Limb (tissue), 2 donors: ENCODE measurements at regions not wholly inside any gene's neighbourhood (a gene's known extent, or its start where the extent isn't known, plus 50 kb on each side); places are given as distances from the start of the nearest gene placed in this dataset.
A peak's percentile ranks its signal among the peaks of the same experiment; 100 is the strongest.

Experiments
- DNase-seq, 2 donors: peaks; one replicate each; pipeline ENCODE4 v3.0.0-alpha.2; 2016; ENCODE audit errors: extremely low spot score in 2 of 2

DNA sequence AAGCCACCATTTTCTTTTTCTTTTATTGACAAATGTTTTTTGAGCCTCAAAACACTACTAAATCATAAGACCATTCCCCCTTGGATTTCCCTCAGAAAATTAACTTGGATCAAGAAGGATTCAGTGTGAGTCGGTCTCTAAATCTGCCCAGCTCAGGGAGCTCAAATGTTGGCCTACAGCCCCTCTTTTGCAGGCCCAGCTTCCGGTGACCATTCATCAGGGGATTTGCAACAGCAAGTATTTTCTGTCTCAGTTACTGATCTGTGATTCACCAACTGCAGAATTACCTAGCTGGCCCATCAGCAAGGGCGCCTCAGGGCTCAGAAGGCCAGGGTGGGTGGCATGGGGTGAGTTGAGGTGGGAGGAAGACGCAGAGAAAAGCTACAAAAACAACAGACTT lies 318.1 kb downstream of the CDC5L start:
- no peak for DNase-seq

- no peak for DNase-seq
Measured at GRCh38 chr6:44706011-44706410, 318.5 kb downstream of the CDC5L start.

GRCh38 chr6:44708208-44708607 lies 320.7 kb downstream of the CDC5L start:
- DNase-seq = no peak

DNA sequence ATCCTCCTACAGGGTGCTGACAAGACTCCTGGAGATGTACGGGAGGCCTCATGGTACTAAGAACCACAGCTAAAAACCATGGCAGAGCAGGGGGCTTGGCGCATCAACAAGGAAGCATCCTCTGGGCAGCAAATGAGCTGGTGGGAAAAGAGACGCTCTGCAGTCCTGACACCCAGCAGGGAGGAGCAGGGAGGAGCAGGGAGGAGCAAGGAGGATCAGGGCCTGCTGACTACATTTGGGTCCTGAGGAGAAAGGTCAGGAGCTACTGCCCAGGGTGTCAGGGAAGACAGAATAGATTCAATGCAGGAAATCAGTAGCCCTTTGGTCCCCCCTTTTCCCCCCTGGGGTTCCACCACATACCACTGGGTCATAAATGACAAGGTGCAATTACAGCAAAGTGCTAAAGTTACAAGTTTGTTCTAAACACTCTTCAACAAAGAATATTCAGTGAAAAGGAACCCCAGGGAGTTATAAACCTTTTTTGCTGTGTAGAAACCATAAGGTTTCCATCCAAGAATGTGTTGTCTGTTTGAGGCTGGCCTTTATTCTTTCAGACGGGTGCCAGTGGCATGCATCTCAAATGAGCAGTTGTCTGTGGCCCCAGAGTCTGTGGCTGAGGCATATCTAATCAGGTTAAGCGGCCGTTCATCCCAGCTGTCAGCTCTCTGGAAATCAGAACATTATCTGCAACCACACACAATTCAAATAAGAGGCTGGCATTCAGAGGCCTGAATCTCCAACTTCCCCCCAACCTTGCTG lies 325.0 kb downstream of the CDC5L start:
- DNase-seq = no peak

- peak in 1 of 2 donors; percentile 56 for DNase-seq
Measured at GRCh38 chr6:44715188-44715587, 327.7 kb downstream of the CDC5L start.

- DNase-seq = no peak
Measured at GRCh38 chr6:44715925-44716324, 328.4 kb downstream of the CDC5L start.

- no peak for DNase-seq
Measured at GRCh38 chr6:44717431-44717830, 329.9 kb downstream of the CDC5L start.

GRCh38 chr6:44721954-44722578 lies 334.6 kb downstream of the CDC5L start:
- DNase-seq = no peak

- DNase-seq = no peak
Measured at GRCh38 chr6:44722736-44723135, 335.2 kb downstream of the CDC5L start.

GRCh38 chr6:44723439-44724197 lies 336.1 kb downstream of the CDC5L start:
- no peak for DNase-seq

DNA sequence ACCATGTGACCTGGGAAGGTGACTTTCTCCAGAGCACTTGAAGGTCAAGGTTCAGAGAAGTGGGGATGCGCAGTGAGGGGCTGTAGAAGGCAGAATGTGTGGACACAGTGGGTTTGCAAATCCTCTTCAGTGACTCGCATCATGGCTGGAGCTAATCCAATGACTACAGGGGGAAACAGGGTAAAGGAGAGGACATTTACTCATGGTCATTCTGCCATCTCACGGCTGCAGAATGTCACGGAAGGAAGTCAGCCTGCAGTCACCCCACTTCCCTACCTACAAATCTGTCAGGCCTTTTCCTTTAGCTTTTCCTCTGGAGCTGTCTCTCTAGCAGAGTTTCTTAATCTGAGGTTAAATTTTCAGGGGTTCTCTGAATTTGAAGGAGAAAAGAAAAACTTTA lies 337.6 kb downstream of the CDC5L start:
- no peak for DNase-seq

GRCh38 chr6:44727651-44728630 lies 340.4 kb downstream of the CDC5L start:
- no peak for DNase-seq

DNA sequence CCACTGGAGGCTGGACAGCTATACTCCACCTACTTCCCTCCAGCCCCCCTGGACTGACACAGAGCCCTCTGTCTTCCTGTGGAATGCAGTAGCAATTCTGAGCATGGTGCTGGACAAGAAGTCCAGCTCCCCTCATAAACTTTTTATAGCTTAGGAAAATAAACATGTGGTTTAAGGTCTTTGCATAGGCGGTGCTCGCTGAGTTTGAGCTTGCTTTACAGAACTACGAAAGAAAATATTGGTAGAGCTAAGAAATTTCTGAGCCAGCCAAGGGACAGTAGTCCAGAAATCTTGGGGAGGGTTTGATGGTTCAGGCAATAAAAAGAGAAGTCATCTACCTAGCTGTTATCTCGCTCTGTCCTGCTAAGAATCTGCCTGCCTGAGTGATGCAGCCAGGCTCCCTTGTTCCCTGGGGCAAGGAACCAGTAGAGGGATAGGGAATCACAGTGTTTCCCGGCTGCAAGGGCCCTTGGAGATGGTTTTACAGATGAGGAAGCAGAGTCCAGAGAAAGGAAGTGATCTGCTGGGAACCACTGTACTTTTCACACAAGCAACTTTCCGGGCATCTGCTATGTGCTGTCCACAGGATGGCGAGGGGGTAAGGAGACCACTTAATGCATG lies 343.4 kb downstream of the CDC5L start:
- DNase-seq = no peak

GRCh38 chr6:44731485-44732095 lies 344.1 kb downstream of the CDC5L start:
- DNase-seq = no peak

DNA sequence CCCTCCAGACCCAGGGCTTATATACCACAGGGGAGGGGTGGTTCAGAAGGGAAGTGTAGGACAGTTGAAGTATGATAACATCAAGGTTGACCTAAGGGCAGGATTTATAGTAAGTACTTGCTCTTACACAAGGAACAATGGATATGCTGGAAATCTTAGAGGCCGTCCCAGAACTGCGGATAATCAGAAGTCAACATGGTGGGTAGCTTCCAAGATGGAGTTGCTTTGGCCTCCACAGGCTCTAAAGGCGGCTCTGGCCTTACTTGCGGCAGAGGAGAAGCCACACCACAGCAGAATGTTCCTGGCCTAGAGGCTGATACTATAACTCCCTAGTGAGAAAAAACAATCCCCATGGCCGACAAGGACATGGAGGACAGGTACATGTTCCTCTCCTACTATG lies 344.7 kb downstream of the CDC5L start:
- DNase-seq = no peak

- DNase-seq = no peak
Measured at GRCh38 chr6:44733126-44733525, 345.6 kb downstream of the CDC5L start.

GRCh38 chr6:44733868-44734267 lies 346.4 kb downstream of the CDC5L start:
- DNase-seq = peak in 1 of 2 donors; percentile 54

DNA sequence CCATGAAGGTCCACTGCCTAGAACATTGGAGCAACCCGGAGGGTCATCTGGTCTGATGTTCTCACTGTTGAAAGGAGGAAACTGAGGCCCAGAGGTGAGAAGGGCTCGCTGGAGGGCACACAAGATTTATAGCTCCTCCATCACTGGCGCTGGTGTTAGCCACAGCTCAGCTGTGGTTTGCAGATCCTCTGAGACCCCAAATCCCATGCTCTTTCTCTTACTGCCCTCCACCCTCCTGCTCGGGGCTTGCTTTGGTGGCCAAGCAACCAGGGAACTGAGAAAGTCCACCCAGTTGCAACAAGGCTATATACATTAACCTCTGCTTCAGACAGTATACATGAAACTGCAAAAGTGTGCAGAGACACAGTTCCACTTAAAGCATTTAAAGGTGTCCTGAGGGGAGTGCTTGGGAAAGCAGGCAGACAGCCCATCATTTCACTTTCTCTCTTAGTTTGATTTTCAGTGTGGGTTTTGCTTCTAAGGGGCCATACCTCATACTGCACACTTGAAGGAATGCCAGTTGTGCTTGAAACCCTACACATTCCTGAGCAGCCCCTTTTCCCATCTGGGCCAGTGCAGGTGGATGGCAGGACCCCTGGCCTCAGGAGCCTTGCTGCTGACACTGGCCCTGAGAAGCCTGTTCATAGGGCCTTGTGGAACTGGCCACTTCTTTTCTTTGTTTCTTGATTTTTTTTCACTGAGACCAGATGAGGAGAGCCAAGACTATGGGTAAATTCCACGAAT lies 347.6 kb downstream of the CDC5L start:
- no peak for DNase-seq

DNA sequence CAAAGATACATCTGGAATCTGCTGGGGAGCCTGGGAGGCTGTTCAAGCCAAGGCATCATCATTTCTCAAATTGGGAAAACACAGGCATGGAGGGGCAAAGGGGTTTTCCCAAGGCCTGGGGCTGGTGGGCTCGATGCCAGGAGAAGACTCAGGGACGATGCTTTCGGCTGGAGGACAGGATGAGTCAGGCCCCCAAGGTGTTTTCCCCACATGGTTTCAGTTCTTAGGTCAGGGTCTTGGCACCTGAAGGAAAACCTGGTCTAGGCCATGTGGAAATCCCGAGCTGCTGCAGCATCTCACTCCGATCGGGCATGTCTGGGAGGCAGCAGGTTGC lies 348.1 kb downstream of the CDC5L start:
- no peak for DNase-seq

DNA sequence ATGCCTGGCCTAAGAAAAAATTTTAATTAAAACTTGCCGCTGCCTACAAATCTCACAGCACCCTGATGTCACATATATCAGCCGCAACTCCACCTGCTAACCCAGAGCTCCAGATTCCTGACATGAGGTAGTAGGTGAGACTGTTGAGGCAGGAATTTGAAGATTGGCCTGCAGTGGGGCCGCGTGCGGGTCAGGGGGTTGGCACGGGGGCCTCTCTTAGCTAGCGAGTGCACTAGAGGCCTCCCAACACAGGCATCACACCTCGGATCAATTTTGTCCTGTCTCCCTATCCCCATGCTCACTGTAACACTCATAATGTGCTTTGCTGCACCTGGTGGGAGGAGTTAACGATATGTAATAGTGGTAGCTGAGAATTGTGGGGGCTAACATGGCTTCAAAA lies 349.8 kb downstream of the CDC5L start:
- no peak for DNase-seq
